Ishikawa (cell line): ENCODE measurements at regions not wholly inside any gene's neighbourhood (a gene's known extent, or its start where the extent isn't known, plus 50 kb on each side); places are given as distances from the start of the nearest gene placed in this dataset.

Experiments
- CEBPB ChIP-seq: IDR thresholded peaks from 2 replicates; pipeline ENCODE4 v1.6.1; 2012
- CREB1 ChIP-seq: IDR thresholded peaks from 2 replicates; pipeline ENCODE4 v1.6.1; 2012; ENCODE audit warnings: low read depth
- EGR1 ChIP-seq: IDR thresholded peaks from 2 replicates; pipeline ENCODE4 v1.6.1; 2012
- EP300 ChIP-seq: IDR thresholded peaks from 2 replicates; pipeline ENCODE4 v1.6.1; 2012; ENCODE audit warnings: borderline replicate concordance
- FOXM1 ChIP-seq: IDR thresholded peaks from 2 replicates; pipeline ENCODE4 v1.6.1; 2012; ENCODE audit warnings: low read depth, borderline replicate concordance
- NFIC ChIP-seq: IDR thresholded peaks from 2 replicates; pipeline ENCODE4 v1.6.1; 2012
- RAD21 ChIP-seq: IDR thresholded peaks from 2 replicates; pipeline ENCODE4 v1.6.1; 2012; ENCODE audit warnings: low read depth
- TAF1 ChIP-seq: IDR thresholded peaks from 2 replicates; pipeline ENCODE4 v1.6.1; 2012; ENCODE audit warnings: low read depth, mild to moderate bottlenecking
- TCF12 ChIP-seq: IDR thresholded peaks from 2 replicates; pipeline ENCODE4 v1.6.1; 2012; ENCODE audit warnings: low read depth
- TEAD4 ChIP-seq: IDR thresholded peaks from 2 replicates; pipeline ENCODE4 v1.6.1; 2012
- YY1 ChIP-seq: IDR thresholded peaks from 2 replicates; pipeline ENCODE4 v1.6.1; 2012; ENCODE audit warnings: low read depth
- ZBTB7A ChIP-seq: IDR thresholded peaks from 2 replicates; pipeline ENCODE4 v1.6.1; 2012; ENCODE audit warnings: low read depth
- TF ChIP-seq, protein P1 (sequence below): IDR thresholded peaks from 2 replicates; pipeline ENCODE4 v1.6.1; 2012
- TF ChIP-seq, protein P2 (sequence below): IDR thresholded peaks from 2 replicates; pipeline ENCODE4 v1.6.1; 2012; ENCODE audit warnings: low read depth, mild to moderate bottlenecking
- TF ChIP-seq, protein P3 (sequence below): IDR thresholded peaks from 2 replicates; pipeline ENCODE4 v1.6.1; 2012

DNA sequence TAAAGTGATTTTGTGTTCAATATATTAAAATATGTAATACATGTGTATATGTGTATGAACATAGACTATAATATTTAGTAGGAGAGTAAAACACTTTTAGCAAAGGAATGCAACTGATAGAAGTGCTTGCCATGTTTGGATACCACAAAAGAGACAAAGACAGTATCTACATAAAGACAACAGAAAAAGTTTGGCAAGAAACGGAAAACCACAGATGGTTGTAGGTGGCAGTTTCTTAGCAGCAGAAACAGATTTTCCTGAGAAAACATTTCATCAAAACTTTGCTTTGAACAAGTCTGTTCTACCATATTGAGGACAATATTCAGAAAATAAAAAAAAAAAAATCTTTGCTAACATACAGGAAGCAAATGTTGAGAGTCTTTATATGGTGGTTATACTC lies 1560.4 kb upstream of the GBE1 start:
- TF ChIP-seq TEAD4 (no peak), CREB1 (no peak), NFIC (no peak), EGR1 (no peak), CEBPB (no peak), TAF1 (no peak)
- TF ChIP-seq, protein P1, sequence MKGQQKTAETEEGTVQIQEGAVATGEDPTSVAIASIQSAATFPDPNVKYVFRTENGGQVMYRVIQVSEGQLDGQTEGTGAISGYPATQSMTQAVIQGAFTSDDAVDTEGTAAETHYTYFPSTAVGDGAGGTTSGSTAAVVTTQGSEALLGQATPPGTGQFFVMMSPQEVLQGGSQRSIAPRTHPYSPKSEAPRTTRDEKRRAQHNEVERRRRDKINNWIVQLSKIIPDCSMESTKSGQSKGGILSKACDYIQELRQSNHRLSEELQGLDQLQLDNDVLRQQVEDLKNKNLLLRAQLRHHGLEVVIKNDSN, result no peak

DNA sequence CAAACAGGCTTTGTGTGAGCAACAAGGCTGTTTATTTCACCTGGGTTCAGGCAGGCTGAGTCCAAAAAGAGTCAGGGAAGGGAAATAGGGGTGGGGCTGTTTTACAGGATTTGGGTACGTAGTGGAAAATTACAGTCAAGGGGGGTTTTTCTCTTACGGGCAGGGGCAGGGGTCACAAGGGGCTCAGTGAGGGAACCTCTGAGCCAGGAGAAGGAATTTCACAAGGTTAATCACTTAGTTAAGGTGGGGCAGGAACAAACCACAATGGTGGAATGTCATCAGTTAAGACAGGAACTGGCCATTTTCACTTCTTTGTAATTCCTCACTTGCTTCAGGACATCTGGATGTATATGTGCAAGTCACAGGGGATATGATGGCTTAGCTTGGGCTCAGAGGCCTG lies 1592.8 kb upstream of the GBE1 start:
- TF ChIP-seq RAD21, result no peak
- no peak for TF ChIP-seq ZBTB7A
- TF ChIP-seq, protein P1, result no peak
- TF ChIP-seq FOXM1, result no peak
- TF ChIP-seq CREB1, result no peak
- TF ChIP-seq, protein P2, sequence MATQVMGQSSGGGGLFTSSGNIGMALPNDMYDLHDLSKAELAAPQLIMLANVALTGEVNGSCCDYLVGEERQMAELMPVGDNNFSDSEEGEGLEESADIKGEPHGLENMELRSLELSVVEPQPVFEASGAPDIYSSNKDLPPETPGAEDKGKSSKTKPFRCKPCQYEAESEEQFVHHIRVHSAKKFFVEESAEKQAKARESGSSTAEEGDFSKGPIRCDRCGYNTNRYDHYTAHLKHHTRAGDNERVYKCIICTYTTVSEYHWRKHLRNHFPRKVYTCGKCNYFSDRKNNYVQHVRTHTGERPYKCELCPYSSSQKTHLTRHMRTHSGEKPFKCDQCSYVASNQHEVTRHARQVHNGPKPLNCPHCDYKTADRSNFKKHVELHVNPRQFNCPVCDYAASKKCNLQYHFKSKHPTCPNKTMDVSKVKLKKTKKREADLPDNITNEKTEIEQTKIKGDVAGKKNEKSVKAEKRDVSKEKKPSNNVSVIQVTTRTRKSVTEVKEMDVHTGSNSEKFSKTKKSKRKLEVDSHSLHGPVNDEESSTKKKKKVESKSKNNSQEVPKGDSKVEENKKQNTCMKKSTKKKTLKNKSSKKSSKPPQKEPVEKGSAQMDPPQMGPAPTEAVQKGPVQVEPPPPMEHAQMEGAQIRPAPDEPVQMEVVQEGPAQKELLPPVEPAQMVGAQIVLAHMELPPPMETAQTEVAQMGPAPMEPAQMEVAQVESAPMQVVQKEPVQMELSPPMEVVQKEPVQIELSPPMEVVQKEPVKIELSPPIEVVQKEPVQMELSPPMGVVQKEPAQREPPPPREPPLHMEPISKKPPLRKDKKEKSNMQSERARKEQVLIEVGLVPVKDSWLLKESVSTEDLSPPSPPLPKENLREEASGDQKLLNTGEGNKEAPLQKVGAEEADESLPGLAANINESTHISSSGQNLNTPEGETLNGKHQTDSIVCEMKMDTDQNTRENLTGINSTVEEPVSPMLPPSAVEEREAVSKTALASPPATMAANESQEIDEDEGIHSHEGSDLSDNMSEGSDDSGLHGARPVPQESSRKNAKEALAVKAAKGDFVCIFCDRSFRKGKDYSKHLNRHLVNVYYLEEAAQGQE, result no peak

DNA sequence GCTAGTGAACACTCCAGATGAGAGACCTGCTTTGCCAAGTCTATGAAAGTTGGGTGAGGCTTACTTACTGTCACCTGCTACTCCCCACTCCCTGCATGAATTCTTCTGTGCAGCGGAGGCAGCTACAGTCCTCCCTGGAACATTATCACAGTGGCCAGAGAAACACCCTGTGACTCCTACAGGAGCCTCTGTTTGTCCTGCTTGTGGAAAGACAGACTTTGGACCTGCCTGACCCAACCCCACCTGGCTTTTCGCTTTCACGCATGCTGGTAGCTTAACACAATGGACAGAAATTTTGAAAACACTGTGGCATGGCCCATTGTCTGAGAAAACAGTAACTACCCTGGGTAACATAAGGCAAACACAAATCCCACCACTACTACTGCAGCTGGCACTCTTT lies 1565.5 kb upstream of the CADM2 start:
- TF ChIP-seq EGR1 (no peak), CEBPB (no peak), ZBTB7A (no peak), NFIC (no peak), TCF12 (no peak), YY1 (no peak)
- TF ChIP-seq, protein P2, result no peak

DNA sequence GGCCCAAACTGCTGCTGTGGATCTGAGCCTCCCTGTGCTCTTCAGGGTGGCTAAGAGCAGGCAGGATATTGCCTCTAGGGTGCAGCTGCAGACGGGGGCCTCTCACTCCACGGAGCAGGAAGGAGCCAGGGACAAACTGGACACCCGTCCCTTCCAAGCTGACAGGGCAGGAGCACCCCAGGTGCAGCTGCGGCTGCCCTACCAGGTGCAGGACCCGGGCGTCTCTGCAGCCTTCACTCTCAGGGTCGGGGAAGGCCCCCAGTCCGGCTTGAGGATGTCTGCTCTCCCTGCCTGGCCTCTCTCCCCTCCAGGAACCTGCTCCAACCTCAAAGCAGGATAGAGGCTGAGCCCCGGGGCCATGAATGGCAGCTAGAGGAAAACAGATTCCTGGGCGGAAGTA lies 1554.9 kb upstream of the CADM2 start:
- no peak for TF ChIP-seq CREB1
- TF ChIP-seq RAD21, result no peak
- no peak for TF ChIP-seq TCF12
- no peak for TF ChIP-seq NFIC
- TF ChIP-seq FOXM1, result no peak
- no peak for TF ChIP-seq EP300
- no peak for TF ChIP-seq YY1
- no peak for TF ChIP-seq TEAD4
- TF ChIP-seq ZBTB7A, result no peak
- TF ChIP-seq, protein P2, result no peak
- no peak for TF ChIP-seq EGR1
- TF ChIP-seq, protein P3, sequence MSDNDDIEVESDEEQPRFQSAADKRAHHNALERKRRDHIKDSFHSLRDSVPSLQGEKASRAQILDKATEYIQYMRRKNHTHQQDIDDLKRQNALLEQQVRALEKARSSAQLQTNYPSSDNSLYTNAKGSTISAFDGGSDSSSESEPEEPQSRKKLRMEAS, result no peak
- no peak for TF ChIP-seq TAF1
- TF ChIP-seq, protein P1, result no peak
- no peak for TF ChIP-seq CEBPB

DNA sequence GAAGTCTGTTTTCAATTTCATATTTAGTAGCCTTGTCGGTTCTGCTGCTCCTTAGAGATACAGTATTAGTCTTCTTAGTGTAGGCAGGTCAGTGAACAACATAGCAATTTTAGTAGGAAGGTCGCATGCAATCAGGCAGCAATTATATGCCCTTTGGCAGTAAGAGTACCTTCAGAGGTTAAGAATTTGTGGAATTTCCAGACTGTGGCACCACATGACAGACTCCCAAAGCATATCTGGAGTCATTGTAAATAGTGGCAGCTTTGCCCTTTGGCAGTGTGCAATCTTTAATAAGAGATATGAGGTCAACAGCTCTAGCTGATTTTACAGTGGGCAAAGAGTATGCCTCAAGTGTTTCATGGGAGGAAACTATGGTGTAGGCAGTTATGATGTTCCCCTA lies 1532.5 kb upstream of the CADM2 start:
- TF ChIP-seq FOXM1 (no peak), TCF12 (no peak), CEBPB (no peak), CREB1 (no peak), EP300 (no peak), NFIC (no peak), TAF1 (no peak), RAD21 (no peak), YY1 (no peak), TEAD4 (no peak), EGR1 (no peak), ZBTB7A (no peak)
- TF ChIP-seq, protein P2, result no peak
- TF ChIP-seq, protein P3, result no peak
